Activated CD4-positive, CD25-positive, alpha-beta regulatory T cell treated with anti-CD3 and anti-CD28 coated beads, Interleukin-2, amount 50 U/mL, for 72 hours (primary cell): ENCODE measurements at regions not wholly inside any gene's neighbourhood (a gene's known extent, or its start where the extent isn't known, plus 50 kb on each side); places are given as distances from the start of the nearest gene placed in this dataset.
"Not testable (repeated sequence)": the region's sequence is repeated elsewhere in the genome, so short reads cannot be mapped to it uniquely, and the experiment has no call there.

ENCODE experiments used
- DNase-seq: peaks from one replicate; pipeline ENCODE4 v3.0.0; 2021

DNA sequence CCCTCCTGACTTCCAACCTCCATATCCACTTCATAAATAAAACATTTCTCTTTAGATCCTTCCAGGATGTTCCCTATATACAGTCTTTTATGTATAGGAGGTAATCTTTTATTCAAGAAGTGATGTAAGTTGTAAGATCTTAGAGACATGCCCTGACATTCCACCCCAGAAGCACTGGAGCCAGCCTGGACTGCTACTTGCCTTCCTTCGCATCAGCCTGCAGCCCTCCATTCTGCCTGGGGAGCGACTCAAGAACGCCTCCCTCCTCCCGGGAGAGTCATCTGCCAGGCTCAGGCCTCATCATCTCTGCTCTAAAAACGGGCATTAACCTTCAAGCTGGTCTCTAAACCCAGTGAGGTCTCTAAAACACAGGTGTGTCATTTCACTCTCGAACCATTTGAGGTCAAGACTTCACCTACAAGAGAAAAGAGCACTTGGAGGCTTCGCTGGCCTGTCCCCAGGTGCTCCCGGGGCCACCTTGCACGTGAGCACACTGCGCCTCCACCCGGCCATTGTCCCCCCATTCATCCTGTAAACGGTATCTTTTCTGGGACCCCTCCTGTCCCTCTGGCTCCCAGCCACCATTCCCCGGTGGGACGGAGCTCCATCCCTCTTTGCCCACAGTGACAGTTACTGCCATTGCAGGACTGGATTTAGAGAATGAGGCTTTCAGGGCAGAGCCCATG is 107.5 kb upstream of the PDE10A start:
- DNase-seq, result no peak

DNA sequence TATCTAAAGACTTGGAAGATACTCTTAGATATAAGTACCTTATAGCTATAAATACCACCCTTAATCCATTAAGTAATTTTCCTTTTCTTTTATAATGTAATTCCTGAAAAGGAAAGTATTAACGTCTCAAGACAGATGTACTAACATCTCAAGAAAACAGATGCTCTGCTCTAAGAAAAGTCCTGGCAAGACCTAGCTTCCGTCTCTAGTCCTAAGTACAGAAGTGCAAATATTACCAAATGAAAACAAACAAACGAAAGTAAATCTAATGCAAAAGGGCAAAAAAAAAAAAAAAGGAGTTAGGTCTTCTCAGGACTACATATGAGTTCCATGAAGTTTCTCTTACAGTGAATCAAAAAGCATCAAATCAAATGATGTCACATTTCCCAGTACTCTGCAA is 106.8 kb upstream of the PDE10A start:
- DNase-seq, result no peak

DNA sequence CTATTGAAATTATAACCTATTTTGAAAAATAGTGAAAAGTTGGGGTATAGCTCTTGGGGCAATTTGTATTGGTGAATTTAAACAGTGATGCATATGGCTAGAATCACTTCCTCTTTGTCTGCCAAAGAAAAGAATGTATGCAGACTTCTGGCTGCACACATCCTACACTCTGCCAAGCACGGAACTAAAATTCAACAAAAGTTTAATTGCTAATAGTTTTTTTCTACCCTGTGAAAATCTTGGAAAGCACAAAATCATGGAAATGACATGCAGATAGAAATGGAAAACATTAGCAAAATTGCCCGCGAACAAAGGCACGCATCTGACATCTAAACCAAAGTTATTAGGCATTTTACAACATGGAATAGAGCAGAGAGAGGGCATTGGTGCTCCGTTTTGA is 106.4 kb upstream of the PDE10A start:
- no peak for DNase-seq

GRCh38 chr6:165768961-165769360 is 105.9 kb upstream of the PDE10A start:
- no peak for DNase-seq

- no peak for DNase-seq
Observed at GRCh38 chr6:165767228-165767627, 104.2 kb upstream of the PDE10A start.

DNA sequence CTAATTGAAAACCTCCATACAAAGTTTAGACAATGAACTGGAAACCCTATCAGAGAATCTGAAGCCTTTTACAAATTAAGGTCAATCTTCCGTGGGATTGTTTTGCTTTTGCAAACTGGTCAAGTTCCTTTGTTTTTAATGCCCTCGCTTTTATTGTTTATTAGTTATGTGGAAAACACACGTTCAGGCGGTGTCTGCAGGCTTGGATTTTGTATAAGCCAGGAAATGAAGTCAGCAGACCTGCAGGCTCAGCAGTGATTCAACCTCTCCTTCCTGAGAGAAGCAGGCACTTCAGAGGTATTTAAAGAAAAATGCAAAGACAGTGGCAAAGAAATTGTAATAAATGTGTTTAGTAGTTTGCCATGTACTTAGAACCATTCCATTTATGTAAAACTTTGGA is 103.4 kb upstream of the PDE10A start:
- no peak for DNase-seq

- DNase-seq, result no peak
Observed at GRCh38 chr6:165766026-165766425, 103.0 kb upstream of the PDE10A start.

GRCh38 chr6:165765256-165765655 is 102.2 kb upstream of the PDE10A start:
- not testable (repeated sequence) for DNase-seq

- no peak for DNase-seq
Observed at GRCh38 chr6:165762876-165763275, 99.8 kb upstream of the PDE10A start.

- no peak for DNase-seq
Observed at GRCh38 chr6:165762125-165762524, 99.1 kb upstream of the PDE10A start.

DNA sequence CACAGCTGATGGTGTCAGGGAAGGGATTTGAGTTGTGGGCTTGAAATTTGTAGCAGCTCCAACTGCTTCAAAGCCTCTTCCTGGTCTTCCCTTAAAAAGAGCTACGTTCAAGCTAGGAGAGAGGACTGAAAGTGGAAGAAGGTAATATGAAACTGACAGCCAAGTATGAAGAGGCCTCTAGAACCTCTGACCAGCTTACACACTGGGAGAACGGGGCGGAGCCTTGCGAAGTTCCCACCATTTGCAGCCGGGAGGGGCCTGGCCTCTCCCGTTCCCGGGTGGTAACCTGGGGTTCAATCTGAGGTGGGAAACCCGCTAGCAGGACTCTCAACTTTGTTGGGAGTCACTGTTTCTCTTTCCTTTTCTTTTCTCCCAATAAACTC is 97.8 kb upstream of the PDE10A start:
- DNase-seq, result no peak

GRCh38 chr6:165760126-165760802 is 97.2 kb upstream of the PDE10A start:
- no peak for DNase-seq

GRCh38 chr6:165758441-165758840 is 95.4 kb upstream of the PDE10A start:
- DNase-seq, result no peak

DNA sequence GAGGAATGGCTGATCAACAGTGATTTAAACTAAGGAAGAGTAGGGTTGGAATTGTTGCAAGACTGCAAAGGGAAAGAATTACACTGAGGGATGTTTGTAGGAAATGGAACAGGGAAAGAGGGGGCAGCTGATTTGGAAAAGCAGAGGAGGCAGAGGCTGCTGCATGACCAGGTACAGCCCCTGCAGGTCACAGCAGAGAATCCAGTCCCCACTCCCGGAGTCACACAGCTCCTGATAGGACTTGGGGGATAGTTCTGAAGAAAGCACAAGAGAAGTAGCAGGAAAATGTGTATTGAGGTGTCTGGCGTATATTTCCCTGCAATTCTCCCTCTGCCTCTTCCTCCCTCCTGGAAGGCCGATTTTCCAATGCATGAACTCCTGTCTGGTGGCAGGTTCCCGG is 92.5 kb upstream of the PDE10A start:
- DNase-seq, result no peak

DNA sequence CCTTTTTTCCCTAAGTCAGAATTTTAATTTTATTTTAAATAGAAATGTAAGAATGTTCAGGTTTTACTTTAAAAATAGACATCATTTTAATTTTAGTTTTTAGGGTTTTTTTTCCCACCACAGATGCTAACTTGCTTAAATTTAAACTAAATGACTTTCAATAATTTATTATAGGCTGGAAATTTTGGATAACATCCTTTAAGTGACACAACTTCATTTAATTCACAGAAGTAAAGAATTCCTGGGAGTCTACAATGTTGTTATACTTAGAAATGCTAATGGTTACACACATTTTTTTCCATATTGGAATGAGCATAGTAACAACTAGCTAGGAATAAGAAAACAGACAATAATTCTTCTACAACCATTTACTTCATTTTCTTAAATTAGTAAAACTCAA is 90.5 kb upstream of the PDE10A start:
- DNase-seq, result no peak

DNA sequence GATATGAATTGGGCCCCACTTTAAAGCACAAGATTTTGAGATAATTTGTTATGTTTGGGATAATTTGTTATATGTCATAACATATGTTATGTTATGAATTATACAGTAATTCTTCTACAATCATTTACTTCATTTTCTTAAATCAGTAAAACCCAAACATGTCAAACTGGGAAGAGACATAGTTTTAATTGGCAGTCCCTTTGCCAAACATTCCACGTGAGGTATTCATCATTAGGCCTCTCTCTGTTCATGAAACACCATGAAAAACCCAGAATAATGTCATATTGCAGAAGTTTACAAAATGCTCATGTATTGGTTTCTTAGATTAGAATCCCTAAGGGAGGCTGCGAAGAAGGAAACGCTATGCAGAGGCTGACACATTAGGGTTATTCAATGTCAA is 89.4 kb upstream of the PDE10A start:
- DNase-seq, result no peak

DNA sequence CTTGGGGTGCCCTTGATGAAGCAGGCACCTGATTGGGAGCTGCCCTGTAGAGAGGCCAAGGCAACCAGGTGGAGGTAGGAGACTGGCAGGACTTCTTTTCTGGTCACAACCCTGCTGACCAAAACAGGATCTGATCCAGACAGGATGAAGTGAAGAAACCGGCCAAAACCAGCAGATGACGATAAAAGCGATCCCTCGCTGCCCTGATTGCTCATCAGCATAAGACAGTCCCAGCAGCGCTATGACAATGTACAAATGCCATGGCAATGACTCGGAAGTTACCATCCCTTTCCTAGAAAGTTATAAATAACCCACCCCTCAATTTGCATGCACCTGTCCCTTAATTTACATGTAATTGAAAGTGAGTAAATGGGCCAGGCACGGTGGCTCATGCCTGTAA is 88.4 kb upstream of the PDE10A start:
- DNase-seq, result no peak

- DNase-seq, result no peak
Observed at GRCh38 chr6:165749163-165749562, 86.1 kb upstream of the PDE10A start.

- no peak for DNase-seq
Observed at GRCh38 chr6:165748390-165748789, 85.3 kb upstream of the PDE10A start.

DNA sequence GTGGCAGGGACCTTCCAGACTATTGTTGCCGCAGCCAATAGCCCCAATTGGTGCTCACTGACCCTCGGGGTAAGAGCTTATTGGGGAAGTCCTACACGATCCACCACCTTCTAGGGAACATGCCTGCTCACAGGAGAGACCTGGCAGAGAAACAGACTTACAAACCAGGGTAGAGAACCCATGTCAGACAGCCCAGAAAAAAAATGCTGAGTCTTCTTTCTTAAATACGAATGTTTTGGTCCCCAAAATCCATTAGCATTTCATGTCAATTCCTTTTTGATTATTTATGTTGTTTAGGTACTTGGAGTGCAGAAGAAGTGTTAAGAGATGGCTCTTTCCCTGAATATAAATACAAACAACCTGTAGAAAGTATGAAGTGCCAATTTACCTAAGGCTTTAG is 84.9 kb upstream of the PDE10A start:
- no peak for DNase-seq

- DNase-seq, result no peak
Observed at GRCh38 chr6:165746331-165746730, 83.3 kb upstream of the PDE10A start.

DNA sequence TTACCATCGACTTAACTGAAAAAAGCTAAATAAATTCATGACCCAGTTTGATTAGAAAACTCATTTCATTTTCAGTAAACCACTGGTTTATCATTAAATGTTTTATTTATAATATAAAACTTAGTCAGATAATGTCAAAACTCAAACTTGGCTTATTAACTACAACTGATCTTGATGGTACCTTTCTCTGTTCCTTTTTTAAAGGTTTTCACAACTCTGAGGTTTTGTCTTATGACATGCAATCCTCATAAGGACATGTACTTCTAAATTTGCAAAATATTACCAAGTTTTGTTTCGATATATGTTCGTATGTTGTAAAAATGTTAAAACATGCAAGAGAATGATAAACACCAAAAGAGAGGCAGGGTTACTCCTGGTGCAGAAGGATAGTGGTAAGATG is 82.5 kb upstream of the PDE10A start:
- DNase-seq, result no peak

- DNase-seq, result no peak
Observed at GRCh38 chr6:165744555-165745228, 81.7 kb upstream of the PDE10A start.

DNA sequence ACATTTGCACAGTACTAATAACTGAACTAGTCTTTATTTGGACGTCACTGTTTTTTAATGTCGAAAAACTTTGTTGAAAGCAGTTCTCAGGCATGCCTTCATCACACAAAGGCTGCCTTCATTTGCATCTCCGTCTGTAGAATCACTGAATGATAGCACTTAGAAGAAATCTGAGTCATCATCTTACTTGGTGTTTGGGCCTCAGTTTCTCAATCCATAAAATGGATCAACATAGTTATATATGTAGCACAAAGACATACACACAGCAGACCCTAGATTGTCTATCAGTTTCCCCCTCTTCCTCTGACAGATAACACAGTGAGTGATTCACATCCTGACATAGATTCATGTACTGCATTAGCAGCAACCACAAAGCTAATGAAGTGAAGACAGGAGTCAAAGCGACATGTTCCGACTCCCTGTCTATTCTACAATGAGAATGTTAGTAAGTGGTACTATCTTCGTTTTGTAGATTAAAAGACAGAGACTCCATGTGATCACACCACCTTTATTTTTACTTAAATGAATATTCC is 80.4 kb upstream of the PDE10A start:
- DNase-seq, result no peak
